CD14-positive monocyte (primary cell): ENCODE measurements at regions not wholly inside any gene's neighbourhood (a gene's known extent, or its start where the extent isn't known, plus 50 kb on each side); places are given as distances from the start of the nearest gene placed in this dataset.

ENCODE experiments used
- DNase-seq, 3 donors: peaks; one replicate each; pipeline ENCODE4 v3.0.0-alpha.2; 2011 to 2022
- H2AFZ ChIP-seq: 2 replicates; pipeline ENCODE4 v1.6.0; 2012; ENCODE audit warnings: mild to moderate bottlenecking, low read depth, low read length, inconsistent platforms; ENCODE audit not compliant: insufficient read depth, poor library complexity, severe bottlenecking
- H3K27ac ChIP-seq, 2 donors: 1 replicate in 1 of 2; 2 replicates in 1 of 2; pipeline ENCODE4 v1.5.1; 2012 to 2013; ENCODE audit warnings: low read length in 2 of 2, control low read depth in 1 of 2, inconsistent platforms in 1 of 2, low read depth in 1 of 2, mild to moderate bottlenecking in 1 of 2
- H3K27me3 ChIP-seq, 2 donors: one replicate each; pipeline versions ENCODE4 v1.6.0 to v1.6.1; 2011 to 2013; ENCODE audit warnings: low read length in 2 of 2; ENCODE audit not compliant: control insufficient read depth in 2 of 2, insufficient read depth in 2 of 2
- H3K36me3 ChIP-seq, 2 donors: replicated peaks in 1 of 2; 1 replicate in 1 of 2; 2 replicates in 1 of 2; pipeline versions ENCODE4 v1.5.1 to v1.6.1; 2012 to 2013; ENCODE audit warnings: low read length in 2 of 2, control low read depth in 1 of 2, inconsistent platforms in 1 of 2, mild to moderate bottlenecking in 1 of 2; ENCODE audit not compliant: insufficient read depth in 2 of 2, control insufficient read depth in 1 of 2
- H3K4me1 ChIP-seq, 2 donors: 1 replicate in 1 of 2; 2 replicates in 1 of 2; pipeline versions ENCODE4 v1.5.1 to v1.6.1; 2012 to 2013; ENCODE audit warnings: low read length in 2 of 2, control low read depth in 1 of 2, inconsistent platforms in 1 of 2, mild to moderate bottlenecking in 1 of 2, moderate library complexity in 1 of 2; ENCODE audit not compliant: insufficient read depth in 2 of 2, control insufficient read depth in 1 of 2
- H3K4me2 ChIP-seq: replicated peaks from 2 replicates; pipeline ENCODE3; 2012; ENCODE audit warnings: low read length, moderate library complexity, mild to moderate bottlenecking; ENCODE audit not compliant: poor library complexity, severe bottlenecking; ENCODE audit errors: extremely low read depth
- H3K4me3 ChIP-seq, 3 experiments: fragments of 200-600 bp in 1 of 3; sonication (generic) in 1 of 3; replicated peaks in 1 of 3; 1 replicate in 2 of 3; 2 replicates in 1 of 3; pipeline ENCODE4 v1.5.1; 2011 to 2013; ENCODE audit warnings: low read length in 3 of 3, mild to moderate bottlenecking in 3 of 3, control low read depth in 2 of 3, low read depth in 2 of 3, inconsistent platforms in 1 of 3, moderate library complexity in 1 of 3
- H3K79me2 ChIP-seq: 2 replicates; pipeline ENCODE4 v1.6.0; 2012; ENCODE audit warnings: mild to moderate bottlenecking, control low read depth, inconsistent platforms, low read length, moderate library complexity; ENCODE audit not compliant: insufficient read depth
- H3K9ac ChIP-seq: 2 replicates; pipeline ENCODE4 v1.6.0; 2017; ENCODE audit warnings: low read length, mild to moderate bottlenecking; ENCODE audit not compliant: insufficient read depth, poor library complexity, severe bottlenecking
- H3K9me3 ChIP-seq, 2 donors: replicated peaks in 1 of 2; 1 replicate in 1 of 2; 2 replicates in 1 of 2; pipeline versions ENCODE4 v1.5.1 to v1.6.1; 2012 to 2013; ENCODE audit warnings: low read length in 2 of 2, control low read depth in 1 of 2; ENCODE audit not compliant: control insufficient read depth in 1 of 2, insufficient read depth in 1 of 2
- H4K20me1 ChIP-seq: 2 replicates; pipeline ENCODE4 v1.6.0; 2012; ENCODE audit warnings: mild to moderate bottlenecking, low read length, control low read depth, moderate library complexity; ENCODE audit not compliant: insufficient read depth
- H3K27ac Mint-ChIP-seq, 7 donors: one replicate each; pipeline ENCODE4 v1.8.0; 2020; ENCODE audit warnings: mild to moderate bottlenecking in 7 of 7, mixed read lengths in 7 of 7, moderate library complexity in 6 of 7, inconsistent platforms in 2 of 7
- H3K27me3 Mint-ChIP-seq, 3 donors: one replicate each; pipeline ENCODE4 v1.8.0; 2021 to 2022; ENCODE audit warnings: low read depth in 3 of 3, mild to moderate bottlenecking in 3 of 3, mixed read lengths in 3 of 3, moderate library complexity in 3 of 3, inconsistent platforms in 1 of 3
- H3K36me3 Mint-ChIP-seq, 2 donors: one replicate each; pipeline ENCODE4 v1.8.0; 2020; ENCODE audit warnings: mixed read lengths in 2 of 2, inconsistent platforms in 1 of 2, mild to moderate bottlenecking in 1 of 2
- H3K4me1 Mint-ChIP-seq: one replicate; pipeline ENCODE4 v1.8.0; 2020; ENCODE audit warnings: mild to moderate bottlenecking, mixed read lengths
- H3K4me3 Mint-ChIP-seq, 2 donors: one replicate each; pipeline ENCODE4 v1.8.0; 2020; ENCODE audit warnings: mild to moderate bottlenecking in 2 of 2, mixed read lengths in 2 of 2, moderate library complexity in 1 of 2
- H3K9me3 Mint-ChIP-seq, 7 donors: one replicate each; pipeline ENCODE4 v1.8.0; 2020 to 2022; ENCODE audit warnings: mixed read lengths in 7 of 7, mild to moderate bottlenecking in 6 of 7, moderate library complexity in 6 of 7, inconsistent platforms in 2 of 7
- WGBS: methylation state at CpG from one replicate; pipeline ENCODE4 v1.1.5; 2013; ENCODE audit warnings: missing lambda C conversion rate; ENCODE audit not compliant: insufficient coverage; 5-methylcytosine and 5-hydroxymethylcytosine counted together
- intact Hi-C, 2 donors: fragments of 100-400 bp; cut with micrococcal nuclease; formaldehyde crosslinking; loops; one replicate each; pipeline versions ENCODE4 v1.15.0 to v1.15.1; 2023
- TF ChIP-seq, protein P1 (sequence below): fragments of 200-600 bp; IDR thresholded peaks from one replicate; pipeline ENCODE4 v1.8.0; 2022; ENCODE audit warnings: antibody characterized with exemption, mild to moderate bottlenecking

DNA sequence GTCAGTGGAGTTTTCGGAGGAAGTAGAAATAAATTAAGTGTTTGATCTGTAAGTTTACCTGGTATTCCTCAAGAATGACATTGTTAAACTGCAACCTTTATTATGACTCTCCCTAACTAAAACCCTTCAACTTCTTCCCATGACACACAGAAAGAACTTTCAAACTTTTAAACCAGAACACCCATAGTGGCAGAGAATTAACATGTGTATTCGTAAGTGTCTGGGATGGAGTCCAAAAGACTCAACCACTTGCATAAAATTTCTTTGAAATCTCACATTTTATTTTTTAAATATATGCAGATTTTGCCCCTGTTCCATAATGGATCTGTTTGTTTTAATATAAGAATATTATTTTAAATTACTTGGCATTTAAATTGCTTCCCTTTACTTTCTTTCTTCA lies 54.6 kb upstream of the PLXNA4 start:
- H3K4me3 ChIP-seq = no peak overlapping the region
- peaks cover 0 to 3% (median 3%) of the 10 kb centered on the region in 3 donors for H3K27me3 Mint-ChIP-seq
- no peaks in the 10 kb centered on the region for H3K9me3 ChIP-seq
- H3K27ac Mint-ChIP-seq = peak overlapping the region in 5 of 7 donors; percentile 51 to 79 (median 70)
- no peak overlapping the region for H3K4me2 ChIP-seq
- no peak overlapping the region for H3K27ac ChIP-seq
- H3K9ac ChIP-seq = no peak overlapping the region
- no peak overlapping the region for H2AFZ ChIP-seq
- DNase-seq = no peak
- peaks cover 9% of the 10 kb centered on the region for H3K4me1 Mint-ChIP-seq
- no CpG with 5 or more reads among the region's 2 CpGs for WGBS
- intact Hi-C loops = no loop called here
- H3K4me3 Mint-ChIP-seq = no peak overlapping the region
- no peaks in the 10 kb centered on the region for H3K4me1 ChIP-seq
- no peaks in the 10 kb centered on the region for H3K27me3 ChIP-seq
- no peaks in the 10 kb centered on the region for H3K79me2 ChIP-seq
- TF ChIP-seq, protein P1, sequence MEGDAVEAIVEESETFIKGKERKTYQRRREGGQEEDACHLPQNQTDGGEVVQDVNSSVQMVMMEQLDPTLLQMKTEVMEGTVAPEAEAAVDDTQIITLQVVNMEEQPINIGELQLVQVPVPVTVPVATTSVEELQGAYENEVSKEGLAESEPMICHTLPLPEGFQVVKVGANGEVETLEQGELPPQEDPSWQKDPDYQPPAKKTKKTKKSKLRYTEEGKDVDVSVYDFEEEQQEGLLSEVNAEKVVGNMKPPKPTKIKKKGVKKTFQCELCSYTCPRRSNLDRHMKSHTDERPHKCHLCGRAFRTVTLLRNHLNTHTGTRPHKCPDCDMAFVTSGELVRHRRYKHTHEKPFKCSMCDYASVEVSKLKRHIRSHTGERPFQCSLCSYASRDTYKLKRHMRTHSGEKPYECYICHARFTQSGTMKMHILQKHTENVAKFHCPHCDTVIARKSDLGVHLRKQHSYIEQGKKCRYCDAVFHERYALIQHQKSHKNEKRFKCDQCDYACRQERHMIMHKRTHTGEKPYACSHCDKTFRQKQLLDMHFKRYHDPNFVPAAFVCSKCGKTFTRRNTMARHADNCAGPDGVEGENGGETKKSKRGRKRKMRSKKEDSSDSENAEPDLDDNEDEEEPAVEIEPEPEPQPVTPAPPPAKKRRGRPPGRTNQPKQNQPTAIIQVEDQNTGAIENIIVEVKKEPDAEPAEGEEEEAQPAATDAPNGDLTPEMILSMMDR = no peak
- no peaks in the 10 kb centered on the region for H4K20me1 ChIP-seq
- H3K9me3 Mint-ChIP-seq = peaks cover 0 to 7% (median 3%) of the 10 kb centered on the region in 7 donors
- H3K36me3 ChIP-seq = no peaks in the 10 kb centered on the region
- no peaks in the 10 kb centered on the region for H3K36me3 Mint-ChIP-seq
